Calu3 (cell line): ENCODE measurements at regions not wholly inside any gene's neighbourhood (a gene's known extent, or its start where the extent isn't known, plus 50 kb on each side); places are given as distances from the start of the nearest gene placed in this dataset.

Source experiments
- BruUV-seq: library from RNA; stranded (reverse); fragments of 400-500 nt; replicated peaks from 2 replicates; lab custom pipeline; 2021; lab: Mats Ljungman, UMichigan
- CTCF ChIA-PET: fragments of 300-600 bp; sonication (Branson Sonifier 250); formaldehyde crosslinking; loops from one replicate; lab custom pipeline; 2022; ENCODE audit warnings: antibody characterized with exemption; lab: Charles Lee
- DNase-seq: peaks from one replicate; pipeline ENCODE4 v3.0.0; 2022
- H3K27ac Mint-ChIP-seq: one replicate; pipeline ENCODE4 v1.8.0; 2022; ENCODE audit warnings: mixed read lengths; ENCODE audit not compliant: unreplicated experiment
- H3K27me3 Mint-ChIP-seq: one replicate; pipeline ENCODE4 v1.8.0; 2022; ENCODE audit warnings: mixed read lengths; ENCODE audit not compliant: unreplicated experiment
- H3K36me3 Mint-ChIP-seq: one replicate; pipeline ENCODE4 v1.8.0; 2022; ENCODE audit warnings: mild to moderate bottlenecking, moderate library complexity, mixed read lengths; ENCODE audit not compliant: insufficient read depth, unreplicated experiment
- H3K4me1 Mint-ChIP-seq: one replicate; pipeline ENCODE4 v1.8.0; 2022; ENCODE audit warnings: mild to moderate bottlenecking, low read depth, mixed read lengths; ENCODE audit not compliant: unreplicated experiment
- H3K4me3 Mint-ChIP-seq: one replicate; pipeline ENCODE4 v1.8.0; 2022; ENCODE audit warnings: mild to moderate bottlenecking, low read depth, moderate library complexity, mixed read lengths; ENCODE audit not compliant: unreplicated experiment
- H3K9me3 Mint-ChIP-seq: one replicate; pipeline ENCODE4 v1.8.0; 2022; ENCODE audit warnings: low read depth, mixed read lengths; ENCODE audit not compliant: unreplicated experiment
- intact Hi-C: fragments of 100-400 bp; cut with micrococcal nuclease; formaldehyde crosslinking; loops from one replicate; pipeline ENCODE4 v1.10.0; 2022; ENCODE audit not compliant: unreplicated experiment
- TF ChIP-seq, protein P1 (sequence below): fragments of 200-600 bp; IDR thresholded peaks from one replicate; pipeline ENCODE4 v1.8.0; 2022; ENCODE audit warnings: antibody characterized with exemption; ENCODE audit not compliant: unreplicated experiment

DNA sequence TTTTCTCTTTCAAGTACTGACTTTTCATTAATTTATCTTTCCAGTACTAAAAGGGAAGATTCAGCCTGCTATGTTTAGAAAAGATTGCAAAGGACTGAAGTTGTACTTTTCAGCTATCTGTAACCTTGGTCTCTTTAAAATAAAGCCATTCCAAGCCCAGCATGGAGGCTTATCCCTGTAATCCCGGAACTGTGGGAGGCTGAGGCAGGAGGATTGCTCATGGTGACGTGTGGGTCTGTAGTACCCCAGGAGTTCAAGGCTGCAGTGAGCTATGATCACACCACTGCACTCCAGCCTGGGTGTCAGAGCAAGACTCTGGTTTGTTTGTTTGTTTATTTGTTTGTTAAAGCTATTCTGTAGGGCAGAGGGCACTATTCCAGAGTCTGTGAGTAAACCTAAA, 50.6 kb upstream of the TMEM170B start:
- intact Hi-C loops = no loop called here
- CTCF ChIA-PET = no interaction called here
- Mint-ChIP-seq H3K4me3 (no peak overlapping the region), H3K9me3 (no peaks in the 10 kb centered on the region), H3K36me3 (no peaks in the 10 kb centered on the region), H3K4me1 (no peaks in the 10 kb centered on the region), H3K27ac (no peak overlapping the region), H3K27me3 (no peaks in the 10 kb centered on the region)
- no peak for DNase-seq
- no TSS peak for BruUV-seq
- TF ChIP-seq, protein P1, sequence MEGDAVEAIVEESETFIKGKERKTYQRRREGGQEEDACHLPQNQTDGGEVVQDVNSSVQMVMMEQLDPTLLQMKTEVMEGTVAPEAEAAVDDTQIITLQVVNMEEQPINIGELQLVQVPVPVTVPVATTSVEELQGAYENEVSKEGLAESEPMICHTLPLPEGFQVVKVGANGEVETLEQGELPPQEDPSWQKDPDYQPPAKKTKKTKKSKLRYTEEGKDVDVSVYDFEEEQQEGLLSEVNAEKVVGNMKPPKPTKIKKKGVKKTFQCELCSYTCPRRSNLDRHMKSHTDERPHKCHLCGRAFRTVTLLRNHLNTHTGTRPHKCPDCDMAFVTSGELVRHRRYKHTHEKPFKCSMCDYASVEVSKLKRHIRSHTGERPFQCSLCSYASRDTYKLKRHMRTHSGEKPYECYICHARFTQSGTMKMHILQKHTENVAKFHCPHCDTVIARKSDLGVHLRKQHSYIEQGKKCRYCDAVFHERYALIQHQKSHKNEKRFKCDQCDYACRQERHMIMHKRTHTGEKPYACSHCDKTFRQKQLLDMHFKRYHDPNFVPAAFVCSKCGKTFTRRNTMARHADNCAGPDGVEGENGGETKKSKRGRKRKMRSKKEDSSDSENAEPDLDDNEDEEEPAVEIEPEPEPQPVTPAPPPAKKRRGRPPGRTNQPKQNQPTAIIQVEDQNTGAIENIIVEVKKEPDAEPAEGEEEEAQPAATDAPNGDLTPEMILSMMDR = no peak

DNA sequence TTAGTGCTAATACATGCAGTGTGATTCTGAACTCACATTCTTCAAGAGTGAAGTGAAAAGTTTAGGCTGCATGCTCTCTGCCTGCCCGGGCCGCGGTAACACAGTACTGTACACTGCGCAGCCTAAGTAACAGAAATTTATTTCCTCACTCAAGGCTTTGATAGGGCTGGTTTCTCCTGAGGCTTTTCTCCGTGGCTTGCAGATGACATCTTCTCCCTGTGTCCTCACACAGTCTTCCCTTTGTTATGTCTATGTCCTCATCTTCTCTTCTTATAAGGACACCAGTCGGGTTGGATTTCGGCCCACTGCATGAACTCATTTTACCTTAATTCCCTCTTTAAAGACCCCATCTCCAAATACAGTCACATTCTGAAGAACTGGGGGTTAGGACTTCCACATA, 51.1 kb upstream of the TMEM170B start:
- Mint-ChIP-seq H3K4me3 (no peak overlapping the region), H3K36me3 (no peaks in the 10 kb centered on the region), H3K4me1 (no peaks in the 10 kb centered on the region), H3K27me3 (no peaks in the 10 kb centered on the region), H3K27ac (no peak overlapping the region), H3K9me3 (no peaks in the 10 kb centered on the region)
- intact Hi-C loops = no loop called here
- CTCF ChIA-PET = no interaction called here
- no peak for DNase-seq
- BruUV-seq = no TSS peak
- TF ChIP-seq, protein P1 = no peak

DNA sequence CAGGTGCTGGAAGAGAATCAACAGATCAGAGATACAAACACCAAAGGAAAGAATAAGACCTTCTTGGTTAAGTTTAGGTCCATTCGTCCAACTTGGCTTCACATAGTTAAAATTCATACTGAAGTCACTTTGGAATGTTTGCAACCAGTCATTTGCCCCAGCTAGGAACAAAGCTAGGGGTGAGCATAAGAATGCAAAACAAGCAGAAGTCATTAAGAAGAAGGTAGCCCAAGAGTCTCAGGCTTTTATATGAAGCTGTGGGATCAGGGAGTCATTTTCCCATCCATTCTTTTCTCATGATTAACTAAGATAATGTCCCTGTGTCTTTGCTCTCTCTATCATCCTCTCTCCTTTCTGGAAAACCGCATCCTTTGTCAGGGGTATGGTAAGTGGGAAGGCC, 51.5 kb upstream of the TMEM170B start:
- no TSS peak for BruUV-seq
- Mint-ChIP-seq H3K9me3 (no peaks in the 10 kb centered on the region), H3K4me3 (no peak overlapping the region), H3K27me3 (no peaks in the 10 kb centered on the region), H3K36me3 (no peaks in the 10 kb centered on the region), H3K27ac (no peak overlapping the region), H3K4me1 (no peaks in the 10 kb centered on the region)
- intact Hi-C loops = no loop called here
- TF ChIP-seq, protein P1 = no peak
- DNase-seq = no peak
- CTCF ChIA-PET = no interaction called here

DNA sequence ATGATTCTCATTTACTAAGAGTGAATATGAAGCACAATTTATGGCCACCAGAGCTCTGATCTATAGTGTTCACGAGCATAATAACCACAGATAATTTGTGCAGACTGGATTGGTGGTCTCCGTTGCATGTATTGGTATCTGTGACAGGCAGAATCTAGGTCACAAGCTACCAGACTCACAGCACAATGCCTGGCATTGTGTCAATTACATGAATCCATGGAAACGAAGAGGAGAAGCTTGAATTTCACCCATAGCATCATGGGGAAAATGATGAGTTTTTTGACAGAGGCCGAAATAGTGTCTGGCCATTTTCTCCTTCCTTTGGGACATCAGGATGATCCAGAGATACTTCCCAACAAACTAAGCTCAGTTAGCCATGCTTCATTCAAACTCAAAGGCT, 52.3 kb upstream of the TMEM170B start:
- no TSS peak for BruUV-seq
- H3K27me3 Mint-ChIP-seq = no peaks in the 10 kb centered on the region
- CTCF ChIA-PET = interaction anchor here (0.7 kb wide), 1 partner anchor 11 kb away, joined by 4 read pairs; no protein-coding TSS in a partner anchor

More for the DNA sequence above, 52.3 kb upstream of the TMEM170B start:
- Mint-ChIP-seq H3K36me3 (no peaks in the 10 kb centered on the region), H3K9me3 (no peaks in the 10 kb centered on the region), H3K4me3 (no peak overlapping the region), H3K4me1 (no peaks in the 10 kb centered on the region), H3K27ac (no peak overlapping the region)
- intact Hi-C loops = no loop called here
- TF ChIP-seq, protein P1 = no peak
- DNase-seq = no peak
